ENCODE measurements at regions not wholly inside any gene's neighbourhood (a gene's known extent, or its start where the extent isn't known, plus 50 kb on each side); places are given as distances from the start of the nearest gene placed in this dataset.

GRCh38 chr1:8267307-8267706, 50.6 kb upstream of the SLC45A1 start:
- H3K27me3 ChIP-seq (ENCODE audit: insufficient read depth, poor library complexity, severe bottlenecking) = no peaks in the 10 kb centered on the region
- TF ChIP-seq POLR2AphosphoS5 (IDR thresholded peaks at IDR 0.05; ENCODE audit: low read depth) (no peak), SPI1 (IDR thresholded peaks at IDR 0.05; ENCODE audit: borderline replicate concordance, low read depth) (no peak), REST (IDR thresholded peaks at IDR 0.05; ENCODE audit: insufficient replicate concordance, low read depth) (no peak), GABPA (IDR thresholded peaks at IDR 0.05; ENCODE audit: low read depth) (no peak), CTCF (IDR thresholded peaks at IDR 0.05; ENCODE audit: insufficient read depth, low read length) (no peak)

GRCh38 chr1:8266436-8267165, 51.3 kb upstream of the SLC45A1 start:
- Histone ChIP-seq H3K27ac (replicated peaks) (no peak overlapping the region), H3K27me3 (ENCODE audit: insufficient read depth, poor library complexity, severe bottlenecking) (no peaks in the 10 kb centered on the region), H3K4me3 (replicated peaks; ENCODE audit: insufficient read depth, low read length) (no peak overlapping the region)
- no peak for DNase-seq (ENCODE audit: low read depth in 1 of 2, low spot score in 1 of 2)
- TF ChIP-seq GABPA (IDR thresholded peaks at IDR 0.05; ENCODE audit: low read depth) (no peak), CTCF (IDR thresholded peaks at IDR 0.05; ENCODE audit: insufficient read depth, low read length) (no peak), REST (IDR thresholded peaks at IDR 0.05; ENCODE audit: insufficient replicate concordance, low read depth) (no peak), SPI1 (IDR thresholded peaks at IDR 0.05; ENCODE audit: borderline replicate concordance, low read depth) (no peak), POLR2AphosphoS5 (IDR thresholded peaks at IDR 0.05; ENCODE audit: low read depth) (no peak)

More at GRCh38 chr1:8267307-8267706, 50.6 kb upstream of the SLC45A1 start:
- Histone ChIP-seq H3K4me3 (replicated peaks; ENCODE audit: insufficient read depth, low read length) (no peak overlapping the region), H3K27ac (replicated peaks) (no peak overlapping the region)
- DNase-seq (ENCODE audit: low read depth in 1 of 2, low spot score in 1 of 2) = no peak

- Histone ChIP-seq H3K27me3 (ENCODE audit: insufficient read depth, poor library complexity, severe bottlenecking) (no peaks in the 10 kb centered on the region), H3K4me3 (replicated peaks; ENCODE audit: insufficient read depth, low read length) (no peak overlapping the region), H3K27ac (replicated peaks) (no peak overlapping the region)
- no peak for TF ChIP-seq REST (IDR thresholded peaks at IDR 0.05; ENCODE audit: insufficient replicate concordance, low read depth)
- TF ChIP-seq POLR2AphosphoS5 (IDR thresholded peaks at IDR 0.05; ENCODE audit: low read depth) = no peak
- TF ChIP-seq CTCF (IDR thresholded peaks at IDR 0.05; ENCODE audit: insufficient read depth, low read length) = no peak
- TF ChIP-seq GABPA (IDR thresholded peaks at IDR 0.05; ENCODE audit: low read depth) = no peak
- TF ChIP-seq SPI1 (IDR thresholded peaks at IDR 0.05; ENCODE audit: borderline replicate concordance, low read depth) = no peak
- DNase-seq (ENCODE audit: low read depth in 1 of 2, low spot score in 1 of 2) = no peak
These were observed 54.1 kb upstream of the SLC45A1 start for GRCh38 chr1:8263791-8264190.
